GM10248 (cell line): ENCODE measurements at regions not wholly inside any gene's neighbourhood (a gene's known extent, or its start where the extent isn't known, plus 50 kb on each side); places are given as distances from the start of the nearest gene placed in this dataset.

Experiments
- CTCF ChIA-PET: fragments of 300-600 bp; sonication (Branson Sonifier 250); formaldehyde crosslinking; extraction: SDS; loops from one replicate; lab custom pipeline; 2021; ENCODE audit warnings: antibody characterized with exemption; lab: Yijun Ruan, JAX
- POLR2A ChIA-PET: fragments of 350-650 bp; sonication (Branson Sonifier 250); formaldehyde crosslinking; extraction: SDS; loops from one replicate; lab custom pipeline; 2020; ENCODE audit warnings: antibody characterized with exemption; lab: Yijun Ruan, JAX
- DNase-seq: peaks from one replicate; pipeline ENCODE4 v3.0.0; 2012; ENCODE audit errors: extremely low spot score
- TF ChIP-seq, protein P1 (sequence below): IDR thresholded peaks from 2 replicates; pipeline ENCODE4 v1.5.1; 2012; ENCODE audit warnings: mild to moderate bottlenecking, low read depth; ENCODE audit errors: extremely low read depth, missing control alignments, control extremely low read depth

DNA sequence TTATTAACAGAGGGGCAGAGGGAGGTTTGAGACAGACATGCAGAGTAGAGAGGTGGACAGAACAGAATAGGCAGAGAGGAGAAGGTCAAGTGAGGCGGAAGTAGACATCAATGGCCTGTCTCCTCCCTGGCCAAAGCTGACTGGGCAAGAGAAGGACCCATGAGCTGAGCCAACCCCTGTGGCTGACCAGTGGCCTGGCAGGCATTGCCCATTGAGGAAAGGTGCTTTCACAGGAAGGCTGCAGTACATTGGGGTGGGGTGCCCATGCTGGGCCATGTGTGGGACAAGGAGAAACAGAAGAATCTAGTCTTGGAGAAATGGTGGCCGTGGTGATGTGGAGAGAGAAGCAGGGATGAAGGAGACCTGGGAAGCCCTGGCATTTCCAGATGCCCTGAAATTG, 76.0 kb downstream of the MYEOV start:
- ChIA-PET CTCF (interaction anchor here (1.1 kb wide), 1 partner anchor 8 kb away, joined by 3 read pairs; no protein-coding TSS in a partner anchor), POLR2A (no interaction called here)
- TF ChIP-seq, protein P1, sequence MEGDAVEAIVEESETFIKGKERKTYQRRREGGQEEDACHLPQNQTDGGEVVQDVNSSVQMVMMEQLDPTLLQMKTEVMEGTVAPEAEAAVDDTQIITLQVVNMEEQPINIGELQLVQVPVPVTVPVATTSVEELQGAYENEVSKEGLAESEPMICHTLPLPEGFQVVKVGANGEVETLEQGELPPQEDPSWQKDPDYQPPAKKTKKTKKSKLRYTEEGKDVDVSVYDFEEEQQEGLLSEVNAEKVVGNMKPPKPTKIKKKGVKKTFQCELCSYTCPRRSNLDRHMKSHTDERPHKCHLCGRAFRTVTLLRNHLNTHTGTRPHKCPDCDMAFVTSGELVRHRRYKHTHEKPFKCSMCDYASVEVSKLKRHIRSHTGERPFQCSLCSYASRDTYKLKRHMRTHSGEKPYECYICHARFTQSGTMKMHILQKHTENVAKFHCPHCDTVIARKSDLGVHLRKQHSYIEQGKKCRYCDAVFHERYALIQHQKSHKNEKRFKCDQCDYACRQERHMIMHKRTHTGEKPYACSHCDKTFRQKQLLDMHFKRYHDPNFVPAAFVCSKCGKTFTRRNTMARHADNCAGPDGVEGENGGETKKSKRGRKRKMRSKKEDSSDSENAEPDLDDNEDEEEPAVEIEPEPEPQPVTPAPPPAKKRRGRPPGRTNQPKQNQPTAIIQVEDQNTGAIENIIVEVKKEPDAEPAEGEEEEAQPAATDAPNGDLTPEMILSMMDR, result no peak
- DNase-seq, result no peak

- DNase-seq, result no peak
- TF ChIP-seq, protein P1, result no peak
- ChIA-PET CTCF (no interaction called here), POLR2A (no interaction called here)
Observed at GRCh38 chr11:69370984-69371709, 77.2 kb downstream of the MYEOV start.

GRCh38 chr11:69371731-69372588, 78.0 kb downstream of the MYEOV start:
- ChIA-PET POLR2A (no interaction called here), CTCF (no interaction called here)
- DNase-seq, result no peak
- TF ChIP-seq, protein P1, result no peak

- DNase-seq, result no peak
- CTCF ChIA-PET, result no interaction called here
- TF ChIP-seq, protein P1, result no peak
- POLR2A ChIA-PET, result no interaction called here
Observed at GRCh38 chr11:69372589-69373250, 78.8 kb downstream of the MYEOV start.

DNA sequence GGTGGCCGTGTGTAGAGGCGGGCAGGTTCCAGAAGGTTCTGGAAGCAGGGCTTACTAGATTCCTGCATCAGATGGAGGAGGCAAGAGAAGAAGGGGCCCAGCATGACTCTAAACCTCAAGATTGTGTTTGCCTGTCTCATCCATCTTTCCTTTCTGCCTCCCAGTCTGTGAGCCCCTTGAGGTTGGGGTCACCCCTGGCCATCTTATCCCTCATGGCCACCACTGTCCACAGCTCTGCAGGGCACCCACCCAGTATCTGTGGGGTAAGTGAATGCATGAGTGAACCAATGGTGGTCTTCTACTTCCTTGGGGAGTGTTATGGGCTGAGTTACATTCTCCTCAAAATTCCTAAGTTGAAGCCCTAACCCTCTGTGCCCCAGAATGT, 79.3 kb downstream of the MYEOV start:
- POLR2A ChIA-PET, result no interaction called here
- CTCF ChIA-PET, result no interaction called here
- DNase-seq, result no peak
- TF ChIP-seq, protein P1, result no peak
